ENCODE measurements at regions not wholly inside any gene's neighbourhood (a gene's known extent, or its start where the extent isn't known, plus 50 kb on each side); places are given as distances from the start of the nearest gene placed in this dataset.

DNA sequence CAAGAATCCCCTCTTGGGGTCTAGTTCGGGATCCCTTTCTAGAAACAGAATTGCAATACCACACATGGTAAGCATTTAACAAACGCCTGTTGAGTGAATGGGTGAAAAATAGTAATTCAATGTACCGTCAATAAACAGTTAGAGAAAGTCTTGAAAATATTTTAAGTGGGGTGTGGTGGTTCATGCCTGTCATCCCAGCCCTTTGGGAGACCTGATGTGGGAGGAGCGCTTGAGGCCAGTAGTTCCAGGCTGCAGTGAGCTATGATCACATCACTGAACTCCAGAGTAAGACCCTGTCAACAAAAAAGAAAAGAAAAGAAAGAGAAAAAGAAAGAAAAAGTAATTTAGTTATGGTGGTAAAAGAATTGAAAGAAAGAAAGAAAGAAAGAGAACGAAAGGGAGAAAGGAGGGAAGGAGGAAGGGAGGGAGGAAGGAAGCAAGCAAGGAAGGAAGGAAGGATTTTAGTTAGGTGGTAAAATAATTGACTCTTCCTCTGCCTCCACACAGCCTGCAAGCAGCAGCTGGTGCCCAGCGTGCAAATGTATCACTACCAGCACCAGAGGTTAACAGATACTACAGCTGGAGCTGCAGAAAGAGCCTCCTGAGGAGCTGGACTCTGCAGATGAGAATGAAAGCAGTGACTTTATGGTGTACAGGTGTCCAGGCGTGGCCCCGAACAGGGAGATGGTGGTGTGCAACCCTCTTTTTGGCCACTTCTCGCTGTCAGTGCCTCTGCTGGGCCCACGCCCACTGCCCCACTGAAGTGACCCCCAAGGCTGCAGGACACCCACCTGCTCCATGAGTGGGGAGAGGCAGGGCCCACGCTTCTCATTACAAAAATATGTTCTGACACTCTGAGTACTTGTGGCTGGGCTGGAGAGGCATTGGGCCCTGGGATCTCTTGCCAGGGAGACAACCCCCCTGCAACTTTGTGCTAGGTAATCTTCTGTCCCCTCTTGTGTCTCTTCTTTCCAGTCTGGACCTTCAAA is 135.4 kb downstream of the BAMBI start:
- TF ChIP-seq, protein P1, sequence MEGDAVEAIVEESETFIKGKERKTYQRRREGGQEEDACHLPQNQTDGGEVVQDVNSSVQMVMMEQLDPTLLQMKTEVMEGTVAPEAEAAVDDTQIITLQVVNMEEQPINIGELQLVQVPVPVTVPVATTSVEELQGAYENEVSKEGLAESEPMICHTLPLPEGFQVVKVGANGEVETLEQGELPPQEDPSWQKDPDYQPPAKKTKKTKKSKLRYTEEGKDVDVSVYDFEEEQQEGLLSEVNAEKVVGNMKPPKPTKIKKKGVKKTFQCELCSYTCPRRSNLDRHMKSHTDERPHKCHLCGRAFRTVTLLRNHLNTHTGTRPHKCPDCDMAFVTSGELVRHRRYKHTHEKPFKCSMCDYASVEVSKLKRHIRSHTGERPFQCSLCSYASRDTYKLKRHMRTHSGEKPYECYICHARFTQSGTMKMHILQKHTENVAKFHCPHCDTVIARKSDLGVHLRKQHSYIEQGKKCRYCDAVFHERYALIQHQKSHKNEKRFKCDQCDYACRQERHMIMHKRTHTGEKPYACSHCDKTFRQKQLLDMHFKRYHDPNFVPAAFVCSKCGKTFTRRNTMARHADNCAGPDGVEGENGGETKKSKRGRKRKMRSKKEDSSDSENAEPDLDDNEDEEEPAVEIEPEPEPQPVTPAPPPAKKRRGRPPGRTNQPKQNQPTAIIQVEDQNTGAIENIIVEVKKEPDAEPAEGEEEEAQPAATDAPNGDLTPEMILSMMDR (IDR thresholded peaks at IDR 0.05) = no peak

DNA sequence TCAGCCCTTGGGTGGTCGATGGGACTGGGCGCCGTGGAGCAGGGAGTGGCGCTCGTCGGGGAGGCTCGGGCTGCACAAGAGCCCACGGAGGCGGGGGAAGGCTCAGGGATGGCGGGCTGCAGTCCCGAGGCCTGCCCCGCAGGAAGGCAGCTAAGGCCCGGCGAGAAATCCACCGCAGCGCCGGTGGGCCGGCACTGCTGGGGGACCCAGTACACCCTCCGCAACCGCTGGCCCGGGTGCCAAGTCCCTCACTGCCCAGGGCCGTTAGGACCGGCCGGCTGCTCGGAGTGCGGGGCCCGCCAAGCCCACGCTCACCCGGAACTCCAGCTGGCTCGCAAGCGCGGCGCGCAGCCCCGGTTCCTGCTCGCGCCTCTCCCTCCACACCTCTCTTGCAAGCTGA is 138.4 kb downstream of the BAMBI start:
- Histone ChIP-seq H3K4me1 (no peaks in the 10 kb centered on the region), H3K27me3 (no peaks in the 10 kb centered on the region), H3K36me3 (no peaks in the 10 kb centered on the region), H3K9me3 (no peaks in the 10 kb centered on the region), H3K4me3 (no peak overlapping the region), H3K27ac (no peak overlapping the region)
- no peak for DNase-seq
- intact Hi-C loops (cut with DNase I) = no loop called here
- ATAC-seq = no peak
- TF ChIP-seq, protein P1 (IDR thresholded peaks at IDR 0.05) = no peak

More for the DNA sequence above, 135.4 kb downstream of the BAMBI start:
- no peak overlapping the region for H3K4me3 ChIP-seq
- no peaks in the 10 kb centered on the region for H3K36me3 ChIP-seq
- no peaks in the 10 kb centered on the region for H3K9me3 ChIP-seq
- intact Hi-C loops (cut with DNase I) = no loop called here
- no peak overlapping the region for H3K27ac ChIP-seq
- no peak for ATAC-seq
- H3K4me1 ChIP-seq = peaks cover 4% of the 10 kb centered on the region
- DNase-seq = no peak
- no peaks in the 10 kb centered on the region for H3K27me3 ChIP-seq

DNA sequence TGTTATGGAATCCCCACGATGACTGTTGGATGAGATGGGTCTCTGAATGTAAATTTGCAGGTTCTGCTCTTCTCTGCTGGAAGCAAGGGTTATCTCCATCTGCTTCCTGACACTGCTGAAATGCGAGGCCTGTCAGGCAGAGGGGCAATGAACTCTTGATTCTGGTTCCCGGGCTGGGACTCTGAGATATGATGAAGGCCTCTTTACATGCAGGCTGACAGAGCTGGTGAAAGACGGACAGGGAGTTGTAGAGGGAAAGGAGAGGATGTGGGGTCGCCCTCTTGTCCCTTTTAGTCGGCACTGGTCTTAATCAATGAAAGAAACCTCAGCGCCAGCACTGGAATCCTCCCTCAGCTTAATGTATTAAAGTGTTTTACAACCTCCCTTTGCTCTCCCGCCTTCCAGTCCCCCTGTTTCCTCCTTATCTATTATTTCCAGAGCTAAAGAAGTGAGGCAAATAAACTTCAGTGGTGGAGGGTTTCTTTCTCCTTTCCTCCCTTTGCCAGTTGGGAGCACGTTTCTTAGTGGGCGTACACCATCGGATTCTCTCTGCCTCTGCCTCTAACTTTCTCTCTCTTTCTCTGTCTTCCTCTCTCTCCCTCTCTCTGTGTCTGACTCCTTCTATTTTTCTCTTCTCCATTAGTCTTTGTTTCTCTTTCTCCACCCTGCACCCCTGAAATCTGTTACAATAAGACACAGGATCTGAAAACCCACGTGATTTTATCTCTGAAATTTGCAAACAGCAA is 145.6 kb downstream of the BAMBI start:
- H3K4me3 ChIP-seq = no peak overlapping the region
- H3K9me3 ChIP-seq = no peaks in the 10 kb centered on the region
- no peak overlapping the region for H3K27ac ChIP-seq
- no peaks in the 10 kb centered on the region for H3K36me3 ChIP-seq
- no peaks in the 10 kb centered on the region for H3K27me3 ChIP-seq
- ATAC-seq (no peak), DNase-seq (no peak)
- H3K4me1 ChIP-seq = no peaks in the 10 kb centered on the region
- TF ChIP-seq, protein P1 (IDR thresholded peaks at IDR 0.05) = no peak
- intact Hi-C loops (cut with DNase I) = no loop called here

DNA sequence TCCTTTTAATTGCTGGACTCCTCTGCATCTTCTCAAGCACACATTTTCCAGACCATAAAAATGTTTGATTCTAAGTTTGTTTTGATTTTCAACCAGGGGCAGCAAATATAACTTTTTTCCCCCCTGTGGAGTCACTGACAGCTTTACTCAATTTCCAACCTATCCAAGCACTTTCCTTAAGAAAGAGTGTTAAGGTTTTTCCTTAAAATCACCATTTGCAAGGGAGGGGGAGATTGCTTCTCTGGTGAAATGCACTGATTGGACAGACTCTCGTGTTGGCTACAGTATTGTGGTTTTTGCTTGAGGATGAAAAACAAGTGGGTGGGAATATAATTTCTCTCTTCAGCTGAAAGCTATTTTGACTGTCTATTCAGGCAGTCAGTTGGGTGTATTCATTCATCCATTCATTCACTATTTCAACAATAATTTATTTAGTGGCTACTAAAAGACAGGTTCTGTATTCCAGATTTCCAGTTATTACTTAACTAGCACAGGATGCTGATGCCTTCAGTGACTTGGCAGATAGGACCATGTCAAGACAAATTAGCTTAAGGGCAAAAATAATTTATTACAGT is 146.3 kb downstream of the BAMBI start:
- TF ChIP-seq, protein P1 (IDR thresholded peaks at IDR 0.05) = no peak
- H3K4me1 ChIP-seq = no peaks in the 10 kb centered on the region
- no peaks in the 10 kb centered on the region for H3K9me3 ChIP-seq
- no peak overlapping the region for H3K4me3 ChIP-seq
- no peaks in the 10 kb centered on the region for H3K36me3 ChIP-seq
- H3K27me3 ChIP-seq = no peaks in the 10 kb centered on the region
- ATAC-seq (no peak), DNase-seq (no peak)
- no peak overlapping the region for H3K27ac ChIP-seq
- intact Hi-C loops (cut with DNase I) = no loop called here

DNA sequence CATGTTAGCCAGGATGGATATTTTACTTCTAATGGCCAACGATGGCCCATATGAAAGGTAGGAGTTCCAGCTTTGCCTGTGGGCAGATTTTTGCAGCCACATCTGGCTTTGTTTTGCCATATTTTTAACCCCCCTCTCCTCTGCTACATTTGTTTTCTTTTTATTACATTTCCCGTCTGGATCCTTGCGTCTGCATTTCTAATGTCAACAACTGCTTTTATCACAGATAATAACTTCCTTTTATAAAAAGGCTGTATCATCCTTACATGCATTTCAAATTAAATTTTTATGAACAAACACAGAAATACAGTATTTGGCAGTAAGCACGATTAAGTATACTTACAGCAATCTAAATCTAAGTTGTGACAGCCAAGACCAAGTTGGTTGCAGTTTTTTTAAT is 156.0 kb downstream of the BAMBI start:
- DNase-seq = no peak
- intact Hi-C loops (cut with DNase I) = no loop called here
- TF ChIP-seq, protein P1 (IDR thresholded peaks at IDR 0.05) = no peak
- Histone ChIP-seq H3K4me3 (no peak overlapping the region), H3K27me3 (no peaks in the 10 kb centered on the region), H3K9me3 (no peaks in the 10 kb centered on the region), H3K36me3 (no peaks in the 10 kb centered on the region), H3K4me1 (no peaks in the 10 kb centered on the region), H3K27ac (no peak overlapping the region)
- no peak for ATAC-seq

Measured in upper lobe of right lung (tissue), 1 donor.